RPMI8226 (cell line): ENCODE measurements at regions not wholly inside any gene's neighbourhood (a gene's known extent, or its start where the extent isn't known, plus 50 kb on each side); places are given as distances from the start of the nearest gene placed in this dataset.
"Not testable (repeated sequence)": the region's sequence is repeated elsewhere in the genome, so short reads cannot be mapped to it uniquely, and the experiment has no call there.

Source experiments
- DNase-seq: peaks from one replicate; pipeline ENCODE4 v3.0.0-alpha.2; 2015

- DNase-seq: no peak
Observed at GRCh38 chrX:7372825-7373525, 225.0 kb upstream of the PUDP start.

DNA sequence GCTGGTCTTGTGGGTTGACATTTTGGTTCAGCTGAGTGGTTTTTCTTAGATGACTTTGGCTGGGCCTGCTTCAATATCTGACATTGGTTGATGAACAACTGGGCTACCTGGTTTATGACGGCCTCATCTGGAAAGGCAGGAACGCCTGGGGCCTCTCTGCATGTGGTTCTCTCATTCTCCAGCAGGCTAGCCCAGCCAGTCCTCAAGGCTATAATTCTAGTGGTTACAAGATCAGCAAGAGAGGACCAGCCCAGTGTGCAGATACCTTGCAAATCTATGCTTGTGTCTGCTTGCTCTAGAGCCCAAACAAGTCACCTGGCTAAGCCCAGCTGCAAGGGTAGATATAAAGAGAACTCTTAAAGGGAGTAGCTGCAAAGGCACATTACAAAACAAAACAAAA is 214.2 kb upstream of the PUDP start:
- DNase-seq: no peak

GRCh38 chrX:7351926-7352325 is 204.0 kb upstream of the PUDP start:
- DNase-seq: no peak

DNA sequence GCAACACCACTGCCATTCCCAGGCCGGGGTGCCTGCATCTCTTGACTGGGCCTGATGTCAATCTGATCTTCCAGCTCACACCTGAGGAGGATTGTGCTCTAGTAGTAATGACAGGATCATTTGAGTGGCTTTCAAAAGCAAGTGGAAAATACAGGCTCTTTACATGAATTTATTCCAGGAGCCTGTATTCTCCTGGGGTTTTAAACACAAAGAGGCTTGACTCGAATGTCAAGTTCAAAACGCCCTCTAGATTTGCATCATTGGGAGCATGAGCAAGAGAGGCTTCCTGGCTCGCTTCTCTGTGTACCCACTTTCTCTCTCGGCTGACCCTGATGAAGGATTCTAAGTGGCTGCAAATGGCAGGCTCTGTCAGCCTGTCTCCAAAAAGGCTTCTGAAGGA is 199.5 kb upstream of the PUDP start:
- DNase-seq: no peak

GRCh38 chrX:7346021-7346420 is 198.1 kb upstream of the PUDP start:
- no peak for DNase-seq

DNA sequence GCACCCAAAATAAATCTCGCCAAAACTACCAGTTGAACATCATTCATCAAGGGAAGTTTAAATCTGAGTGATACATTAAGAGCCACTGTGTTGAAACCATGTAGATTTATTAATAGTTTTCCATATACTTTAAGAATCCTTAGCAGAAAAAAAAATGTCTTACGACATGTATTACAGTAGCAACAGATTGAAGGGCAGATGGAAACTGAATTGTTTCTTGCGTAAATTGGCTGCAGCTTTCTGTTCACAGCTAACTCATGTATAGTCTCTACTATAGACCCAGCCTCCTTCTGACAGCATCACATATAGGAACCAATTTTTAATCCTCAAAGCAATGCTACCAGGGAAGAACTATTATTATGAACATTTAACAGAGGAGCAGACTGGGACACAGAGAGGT is 195.2 kb upstream of the PUDP start:
- no peak for DNase-seq

DNA sequence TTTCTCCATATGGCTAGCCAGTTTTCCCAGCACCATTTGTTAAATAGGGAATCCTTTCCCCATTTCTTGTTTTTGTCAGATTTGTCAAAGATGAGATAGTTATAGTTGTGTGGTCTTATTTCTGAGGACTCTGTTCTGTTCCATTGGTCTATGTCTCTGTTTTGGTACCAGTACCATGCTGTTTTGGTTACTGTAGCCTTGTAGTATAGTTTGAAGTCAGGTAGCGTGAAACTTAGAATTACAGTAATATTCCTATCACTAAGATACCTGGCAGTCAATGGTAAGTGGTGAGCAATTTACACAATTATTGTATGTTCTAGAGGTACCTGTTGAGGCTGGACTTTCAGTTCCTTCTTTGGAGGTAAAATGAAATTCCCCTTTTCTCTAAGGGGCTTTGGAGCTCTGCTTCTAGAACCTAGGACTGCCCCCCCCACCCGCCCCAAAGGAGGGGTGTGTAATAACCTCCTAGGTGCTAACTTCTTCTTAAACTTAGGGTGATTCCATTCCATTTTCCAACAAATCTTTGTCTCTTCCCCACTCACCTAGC is 187.9 kb upstream of the PUDP start:
- DNase-seq: not testable (repeated sequence)

- DNase-seq: no peak
Observed at GRCh38 chrX:7334253-7334935, 186.4 kb upstream of the PUDP start.

- no peak for DNase-seq
Observed at GRCh38 chrX:7330971-7331746, 183.2 kb upstream of the PUDP start.

- no peak for DNase-seq
Observed at GRCh38 chrX:7330556-7330955, 182.6 kb upstream of the PUDP start.

DNA sequence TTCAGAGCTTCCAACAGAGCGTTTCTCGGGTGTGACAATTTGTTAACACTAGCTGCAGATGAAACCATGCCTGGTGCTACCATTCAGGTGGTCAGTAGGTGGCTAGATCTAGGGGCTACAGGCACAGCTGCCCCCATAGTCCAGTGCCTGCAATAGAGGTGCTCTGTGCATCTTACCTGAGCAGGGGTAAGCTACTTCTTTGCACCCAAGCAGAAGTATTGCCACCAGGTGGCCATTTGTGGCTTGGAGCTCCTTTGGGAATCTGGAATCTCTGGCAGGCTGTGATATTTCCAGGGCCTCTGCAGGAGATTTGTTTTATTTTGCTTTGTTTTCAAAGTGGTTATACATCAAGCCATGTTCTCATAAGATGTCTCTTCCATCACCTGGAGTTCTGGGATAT is 170.7 kb upstream of the PUDP start:
- DNase-seq: no peak

DNA sequence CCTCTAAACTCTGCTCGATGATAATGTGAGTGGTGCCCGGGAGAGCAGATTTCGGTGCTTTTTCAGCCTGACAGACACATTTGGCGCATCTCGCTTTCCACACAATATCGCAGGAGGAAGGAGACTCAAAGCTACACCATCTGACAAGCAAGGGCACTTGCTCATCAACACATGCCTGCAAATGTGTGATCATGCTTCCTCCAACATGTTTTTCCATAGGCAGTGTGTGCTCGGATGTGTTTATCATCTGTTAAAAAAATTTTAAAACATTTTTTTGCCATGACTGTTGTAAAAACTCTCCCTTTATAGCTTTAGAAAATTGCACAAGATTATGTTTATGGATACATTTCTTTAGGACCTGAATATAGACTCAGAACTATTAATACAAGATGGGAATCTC is 170.3 kb upstream of the PUDP start:
- DNase-seq: no peak

DNA sequence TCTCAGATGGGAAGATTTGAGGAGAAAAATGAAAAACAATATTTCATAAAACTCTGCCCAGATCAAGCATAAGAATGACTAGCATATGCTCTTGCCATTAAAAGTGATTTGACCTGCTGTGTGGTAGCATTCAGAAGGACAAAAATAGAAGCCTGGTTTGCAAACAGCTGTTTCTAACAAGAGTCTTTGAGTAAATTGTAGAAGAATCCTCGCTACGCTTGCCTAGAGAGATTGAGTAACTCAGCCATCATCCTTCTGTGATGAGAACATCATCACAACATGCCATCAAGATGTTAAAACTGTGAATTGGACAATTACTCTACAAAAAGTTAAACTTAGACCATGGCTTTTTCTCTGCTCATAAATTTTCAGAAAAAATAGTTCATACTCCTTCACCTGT is 168.9 kb upstream of the PUDP start:
- no peak for DNase-seq

DNA sequence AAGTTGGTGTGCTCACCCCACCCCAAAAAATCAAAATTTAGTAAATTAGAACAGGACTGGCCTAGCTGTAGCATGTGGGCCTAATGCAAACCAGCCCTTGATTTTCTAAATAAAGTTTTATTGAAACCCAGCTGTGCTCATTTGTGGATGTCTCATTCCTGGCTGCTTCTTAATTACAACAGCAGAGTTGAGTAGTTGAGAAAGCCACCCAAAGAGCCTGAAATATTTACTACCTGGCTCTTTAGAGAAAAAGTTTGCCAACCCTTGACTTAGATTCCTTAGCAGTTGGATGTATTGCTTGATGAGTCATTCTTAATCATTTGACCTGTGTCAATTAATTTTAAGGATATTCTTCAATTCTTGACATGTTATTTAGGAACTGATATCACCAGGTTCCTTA is 168.3 kb upstream of the PUDP start:
- no peak for DNase-seq

GRCh38 chrX:7314425-7314824 is 166.5 kb upstream of the PUDP start:
- DNase-seq: no peak

- no peak for DNase-seq
Observed at GRCh38 chrX:7307720-7308119, 159.8 kb upstream of the PUDP start.

GRCh38 chrX:7294483-7294882 is 146.5 kb upstream of the PUDP start:
- no peak for DNase-seq

- no peak for DNase-seq
Observed at GRCh38 chrX:7286168-7286837, 138.3 kb upstream of the PUDP start.

DNA sequence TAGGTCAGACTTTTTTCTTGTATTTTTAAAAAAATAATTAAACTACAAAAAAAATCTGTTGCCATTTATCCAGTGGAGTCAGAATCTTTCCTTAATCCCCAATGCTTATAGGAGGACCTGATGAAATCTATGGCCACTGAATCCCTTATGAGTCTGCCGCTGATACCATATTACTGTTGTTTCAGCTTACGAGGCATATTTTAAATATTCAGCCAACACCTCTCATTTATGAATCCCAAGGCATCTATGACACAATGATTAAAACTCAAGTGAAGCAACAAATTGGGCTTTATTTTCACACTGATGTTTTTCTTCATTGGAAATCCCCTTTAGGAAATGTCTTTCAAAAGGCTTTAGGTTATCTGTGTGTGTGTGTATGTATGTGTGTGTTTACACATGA is 137.8 kb upstream of the PUDP start:
- no peak for DNase-seq

DNA sequence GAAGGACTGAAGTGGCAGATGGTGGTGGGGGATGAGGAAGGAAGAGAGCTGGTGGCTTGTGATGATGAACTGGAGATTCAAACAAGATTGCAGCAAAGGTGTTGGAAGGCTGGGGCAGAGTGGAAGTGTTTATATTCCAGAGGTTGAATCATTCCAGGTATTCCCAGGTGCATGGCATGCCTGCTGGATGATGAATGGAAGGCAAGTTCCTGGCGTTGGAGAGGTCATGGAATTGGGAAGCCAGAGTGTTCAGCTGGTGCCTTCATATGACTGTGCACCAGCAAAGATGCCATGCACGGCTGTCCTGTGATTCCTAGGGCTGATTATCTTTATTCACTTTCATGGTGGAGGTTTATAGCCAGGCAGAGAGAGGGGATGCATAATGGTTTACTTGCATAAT is 135.8 kb upstream of the PUDP start:
- no peak for DNase-seq

DNA sequence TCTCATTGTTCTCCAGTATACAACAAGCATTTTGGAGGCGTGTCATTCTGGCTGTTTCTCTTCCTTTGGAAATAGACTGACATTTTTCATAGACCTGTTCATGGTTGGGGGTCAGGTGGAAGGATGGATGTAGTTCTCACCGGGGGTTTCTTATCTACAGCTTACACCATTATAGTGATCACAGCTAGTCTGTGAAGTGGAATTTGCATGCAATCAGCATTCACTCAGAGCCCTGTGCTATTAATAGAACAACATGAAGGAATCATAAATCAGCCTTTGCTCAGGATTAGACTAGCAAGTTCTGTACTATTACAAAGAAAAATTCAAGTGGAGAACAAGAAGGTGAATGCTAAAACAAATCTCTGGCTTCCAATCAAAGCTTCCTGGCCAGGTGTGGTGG is 132.6 kb upstream of the PUDP start:
- DNase-seq: no peak

DNA sequence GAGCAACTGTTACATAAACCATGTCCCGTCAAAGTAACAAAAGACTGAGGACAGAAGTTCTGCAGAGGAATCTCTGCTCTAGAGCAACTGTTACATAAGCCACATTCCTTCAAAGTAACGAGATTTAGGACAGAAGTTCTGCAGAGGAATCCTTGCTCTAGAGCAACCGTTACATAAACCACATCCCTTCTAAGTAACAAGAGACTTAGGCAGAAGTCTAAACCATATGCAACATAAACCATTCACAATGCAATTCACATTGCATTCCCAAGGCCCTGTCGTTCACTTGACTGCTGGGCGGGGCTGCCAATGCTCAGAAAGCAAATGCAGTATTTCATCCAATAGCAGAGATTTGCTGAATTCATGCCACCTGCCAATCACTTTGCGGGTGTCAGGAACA is 124.4 kb upstream of the PUDP start:
- DNase-seq: no peak

GRCh38 chrX:7270933-7271332 is 123.0 kb upstream of the PUDP start:
- no peak for DNase-seq
